Jurkat, Clone E6-1 (cell line): ENCODE measurements at regions not wholly inside any gene's neighbourhood (a gene's known extent, or its start where the extent isn't known, plus 50 kb on each side); places are given as distances from the start of the nearest gene placed in this dataset.
"Not testable (repeated sequence)": the region's sequence is repeated elsewhere in the genome, so short reads cannot be mapped to it uniquely, and the experiment has no call there.

Source experiments
- DNase-seq: peaks from one replicate; pipeline ENCODE4 v3.0.0-alpha.2; 2011; ENCODE audit warnings: low read depth, low spot score
- H3K4me3 ChIP-seq: 2 replicates; pipeline ENCODE4 v1.5.1; 2011; ENCODE audit warnings: mild to moderate bottlenecking, low read length, control low read depth, moderate library complexity

DNA sequence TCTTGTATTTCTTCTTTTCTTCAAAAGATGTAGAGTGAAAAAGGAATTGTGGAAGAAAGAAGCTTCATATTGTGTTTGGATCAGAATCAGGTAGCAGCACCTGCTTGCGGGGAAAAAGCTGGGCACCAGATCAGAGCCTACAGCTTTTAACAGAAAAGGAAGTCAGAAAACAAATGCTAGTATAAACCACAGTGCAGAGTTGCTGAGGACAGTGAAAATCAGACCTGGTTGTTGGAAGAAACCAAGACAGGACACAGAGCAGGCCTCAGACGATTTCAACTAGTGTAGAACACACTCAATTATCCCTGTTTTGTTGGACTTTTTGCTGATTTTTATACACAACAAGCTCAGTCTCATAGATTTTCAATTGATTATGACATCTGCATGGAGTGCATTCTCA lies 221.4 kb downstream of the PTN start:
- no peak for DNase-seq
- no peak overlapping the region for H3K4me3 ChIP-seq

DNA sequence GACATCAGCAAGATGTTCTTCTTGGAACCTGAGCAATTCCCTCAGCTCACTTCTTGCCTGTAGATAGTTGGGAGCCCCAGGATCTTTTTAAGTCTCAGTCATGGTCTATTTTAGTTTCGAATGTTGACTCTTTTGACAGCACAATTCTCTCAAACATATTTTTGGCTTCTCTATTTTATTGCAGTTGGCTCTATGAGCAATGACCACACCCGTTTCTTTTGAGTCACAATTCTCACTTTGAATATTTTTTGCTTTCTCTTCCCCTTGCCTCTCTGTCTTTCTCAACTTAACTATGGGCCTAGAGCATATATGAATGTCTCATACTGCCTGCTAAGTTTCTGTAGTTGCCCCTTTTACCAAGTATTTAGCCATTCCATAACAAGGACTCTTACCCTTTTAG lies 222.8 kb downstream of the PTN start:
- no peak for DNase-seq
- H3K4me3 ChIP-seq: no peak overlapping the region

DNA sequence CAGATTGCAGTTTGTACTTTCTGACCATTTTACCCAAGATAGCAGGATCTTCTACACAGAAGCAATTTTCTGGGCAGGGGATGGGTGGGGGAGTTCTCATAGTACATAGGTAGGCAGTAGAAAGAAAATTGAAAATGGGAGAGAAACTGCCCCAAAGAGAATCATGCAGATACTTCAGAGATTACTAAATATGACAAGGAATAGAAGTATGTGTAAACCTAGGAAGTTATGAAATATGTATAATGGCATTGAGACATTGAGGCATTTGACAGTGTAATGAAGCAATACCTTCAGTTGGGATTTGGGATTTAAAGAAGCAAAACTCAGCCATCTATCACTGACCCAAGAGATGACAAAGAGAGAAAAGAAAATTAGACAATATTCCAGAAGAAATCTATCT lies 233.0 kb downstream of the PTN start:
- H3K4me3 ChIP-seq: no peak overlapping the region
- DNase-seq: no peak

DNA sequence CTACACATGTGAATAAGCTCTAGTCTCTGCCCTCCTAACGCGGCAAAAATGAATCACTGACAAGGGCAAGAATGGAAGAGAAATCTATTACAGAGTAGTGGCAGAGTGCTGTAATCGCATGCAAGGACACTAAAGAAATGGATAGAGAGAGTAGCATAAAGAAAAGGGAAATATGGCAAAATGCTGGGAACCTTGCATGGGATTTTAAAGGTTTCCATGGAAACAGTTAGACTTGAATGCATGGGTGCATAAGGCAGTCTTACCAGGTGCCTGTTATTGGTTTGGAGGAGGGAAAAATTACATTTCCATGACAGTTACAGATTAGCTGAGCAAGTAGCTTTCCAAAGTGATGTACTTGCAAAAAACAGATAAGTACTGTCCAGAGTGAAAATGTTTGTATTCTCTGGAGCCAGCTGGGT lies 233.4 kb downstream of the PTN start:
- no peak for DNase-seq
- no peak overlapping the region for H3K4me3 ChIP-seq

DNA sequence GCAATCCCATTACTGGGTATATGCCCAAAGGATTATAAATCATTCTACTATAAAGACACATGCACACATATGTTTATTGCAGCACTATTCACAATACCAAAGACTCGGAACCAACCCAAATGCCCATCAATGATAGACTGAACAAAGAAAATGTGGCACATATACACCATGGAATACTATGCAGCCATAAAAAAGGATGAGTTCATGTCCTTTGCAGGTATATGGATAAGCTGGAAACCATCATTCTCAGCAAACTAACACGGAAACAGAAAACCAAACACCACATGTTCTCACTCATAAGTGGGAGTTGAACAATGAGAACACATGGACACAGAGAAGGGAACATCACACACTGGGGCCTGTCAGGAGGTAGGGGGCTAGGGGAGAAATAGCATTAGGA lies 235.7 kb downstream of the PTN start:
- not testable (repeated sequence) for H3K4me3 ChIP-seq

DNA sequence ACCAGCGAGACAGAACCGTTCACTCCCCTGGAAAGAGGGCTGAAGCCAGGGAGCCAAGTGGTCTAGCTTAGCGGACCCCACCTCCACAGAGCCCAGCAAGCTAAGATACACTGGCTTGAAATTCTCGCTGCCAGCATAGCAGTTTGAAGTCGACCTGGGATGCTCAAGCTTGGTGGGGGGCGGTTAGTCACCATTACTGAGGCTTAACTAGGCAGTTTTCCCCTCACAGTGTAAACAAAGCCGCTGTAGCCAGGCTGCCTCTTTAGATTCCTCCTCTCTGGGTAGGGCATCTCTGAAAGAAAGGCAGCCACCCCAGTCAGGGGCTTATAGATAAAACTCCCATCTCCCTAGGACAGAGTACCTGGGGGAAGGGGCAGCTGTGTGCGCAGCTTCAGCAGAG lies 235.1 kb downstream of the CHRM2 start:
- not testable (repeated sequence) for DNase-seq

More for the DNA sequence above, 235.7 kb downstream of the PTN start:
- not testable (repeated sequence) for DNase-seq

DNA sequence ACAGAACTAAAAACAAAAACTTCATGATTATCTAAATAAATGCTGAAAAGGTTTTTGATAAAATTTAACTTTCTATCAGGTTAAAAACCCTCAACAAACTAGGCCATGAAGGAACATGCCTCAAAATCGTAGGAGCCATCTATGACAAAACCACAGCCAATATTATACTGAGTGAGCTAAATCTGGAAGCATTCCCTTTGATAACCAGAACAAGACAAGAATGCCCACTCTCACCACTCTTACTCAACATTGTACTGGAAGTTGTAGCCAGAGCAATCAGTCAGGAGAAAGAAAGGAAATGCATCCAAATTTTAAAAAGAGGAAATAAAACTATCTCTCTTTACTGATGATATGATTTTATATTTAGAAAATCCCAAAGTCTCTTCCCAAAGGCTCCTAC lies 228.7 kb downstream of the CHRM2 start:
- no peak for DNase-seq

More for the DNA sequence above, 235.1 kb downstream of the CHRM2 start:
- H3K4me3 ChIP-seq: not testable (repeated sequence)

DNA sequence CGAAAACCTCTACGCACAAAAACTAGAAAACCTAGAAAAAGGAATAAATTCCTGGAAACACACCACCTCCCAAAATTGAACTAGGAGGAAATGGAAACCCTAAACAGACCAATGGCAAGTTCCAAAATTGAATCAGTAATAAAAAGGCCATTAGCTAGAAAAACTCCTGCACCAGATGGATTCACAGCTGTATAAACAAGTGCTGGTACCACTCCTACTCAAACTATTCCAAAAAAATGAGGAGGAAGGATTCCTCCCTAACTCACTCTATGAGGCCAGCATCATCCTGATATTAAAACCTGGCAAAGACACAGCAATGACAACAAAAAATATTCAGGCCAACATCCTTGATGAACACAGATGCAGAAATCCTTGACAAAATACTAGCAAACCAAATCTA lies 228.2 kb downstream of the CHRM2 start:
- no peak for DNase-seq
- no peak overlapping the region for H3K4me3 ChIP-seq

More for the DNA sequence above, 228.7 kb downstream of the CHRM2 start:
- no peak overlapping the region for H3K4me3 ChIP-seq

DNA sequence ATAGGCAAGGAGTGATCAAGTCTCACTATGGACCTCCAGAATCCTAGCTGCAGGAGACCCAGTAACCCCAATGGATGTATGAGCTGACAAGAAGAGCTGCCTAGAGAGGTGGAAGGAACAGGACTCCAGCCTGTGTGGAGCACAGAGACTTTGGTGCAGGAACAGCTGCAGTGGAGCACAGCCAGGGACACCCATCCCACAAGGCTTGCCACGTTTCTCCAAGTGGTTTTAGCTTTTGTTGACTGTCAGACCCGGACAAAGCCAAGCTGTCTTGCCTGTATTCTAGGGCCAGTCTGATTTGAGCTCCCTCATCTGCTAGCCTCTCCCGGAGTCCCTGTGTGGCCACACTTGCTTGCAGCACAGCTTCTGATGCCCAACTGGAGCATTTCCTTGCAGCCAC lies 224.7 kb downstream of the CHRM2 start:
- no peak overlapping the region for H3K4me3 ChIP-seq
- no peak for DNase-seq

DNA sequence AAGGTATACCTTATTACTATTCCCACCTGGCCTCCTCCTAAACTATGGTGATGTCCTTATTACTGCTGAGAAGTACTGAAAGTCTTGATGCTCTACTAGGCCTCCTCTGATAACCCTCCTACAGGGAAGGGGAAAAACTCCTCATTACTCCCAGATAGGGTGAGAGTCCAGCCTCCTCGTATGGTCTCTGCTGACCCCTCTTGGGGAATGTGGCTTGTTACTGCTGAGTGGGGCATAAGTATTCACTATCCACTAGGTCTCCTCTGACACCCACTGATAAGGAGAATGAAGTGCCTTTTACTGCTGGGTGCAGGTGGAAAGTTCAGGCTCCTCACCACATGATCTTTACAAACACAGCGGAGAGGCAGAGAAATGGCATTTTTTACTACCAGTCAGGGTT lies 222.9 kb downstream of the CHRM2 start:
- no peak overlapping the region for H3K4me3 ChIP-seq
- no peak for DNase-seq

DNA sequence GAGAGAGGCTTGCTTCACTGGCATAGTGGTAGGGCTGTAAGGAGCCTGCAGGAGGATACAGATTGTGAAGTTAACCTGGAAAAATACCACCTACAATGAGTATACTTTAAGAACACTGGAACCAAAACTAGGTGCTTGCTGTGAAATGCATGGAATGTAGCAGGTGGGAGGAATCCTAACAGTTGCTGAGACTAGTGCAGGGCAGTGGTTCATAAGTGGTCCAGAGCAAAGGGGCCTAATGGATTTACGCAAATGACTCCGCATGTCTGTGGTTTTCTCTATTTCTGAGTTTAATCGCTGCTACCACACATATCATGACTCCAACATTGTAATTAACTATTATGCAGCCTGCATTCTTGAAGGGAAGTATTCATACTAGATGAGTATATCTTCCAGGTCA lies 218.4 kb downstream of the CHRM2 start:
- DNase-seq: no peak
- no peak overlapping the region for H3K4me3 ChIP-seq

DNA sequence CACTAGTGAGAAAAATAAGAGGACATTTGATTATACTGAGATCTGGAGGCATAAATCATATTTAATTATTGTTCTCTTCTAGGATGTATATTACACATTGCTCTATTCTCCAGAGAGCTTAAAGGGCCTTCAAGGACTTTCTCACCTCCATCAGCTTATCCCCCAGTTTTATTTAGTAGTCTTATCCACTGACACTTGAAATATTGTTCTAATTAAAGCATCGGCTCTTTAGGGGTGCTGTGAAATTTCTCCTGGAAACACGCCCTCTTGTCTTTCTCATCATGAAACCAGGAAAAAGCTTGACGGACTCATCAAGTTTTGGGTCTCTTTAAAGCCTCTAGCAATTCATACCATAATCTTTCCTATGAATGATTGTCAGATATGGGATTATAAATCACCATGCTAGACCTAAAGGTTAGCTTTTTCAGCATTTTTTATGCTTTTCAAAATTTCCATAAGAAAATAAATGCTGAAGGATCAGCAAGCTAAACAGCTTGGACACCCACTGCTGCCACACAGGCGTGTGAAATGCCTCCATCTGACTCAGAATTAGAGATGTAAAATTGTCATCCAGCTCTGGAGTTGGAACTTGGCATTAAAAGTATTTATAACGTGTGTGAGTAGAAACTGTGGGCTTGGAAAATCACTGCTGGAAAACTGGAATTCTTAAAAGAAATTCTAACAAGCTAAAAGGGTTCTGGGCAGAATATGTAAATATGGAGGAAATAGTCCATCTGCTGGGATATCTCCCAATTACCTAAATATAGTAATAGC lies 216.3 kb downstream of the CHRM2 start:
- no peak overlapping the region for H3K4me3 ChIP-seq
- no peak for DNase-seq

DNA sequence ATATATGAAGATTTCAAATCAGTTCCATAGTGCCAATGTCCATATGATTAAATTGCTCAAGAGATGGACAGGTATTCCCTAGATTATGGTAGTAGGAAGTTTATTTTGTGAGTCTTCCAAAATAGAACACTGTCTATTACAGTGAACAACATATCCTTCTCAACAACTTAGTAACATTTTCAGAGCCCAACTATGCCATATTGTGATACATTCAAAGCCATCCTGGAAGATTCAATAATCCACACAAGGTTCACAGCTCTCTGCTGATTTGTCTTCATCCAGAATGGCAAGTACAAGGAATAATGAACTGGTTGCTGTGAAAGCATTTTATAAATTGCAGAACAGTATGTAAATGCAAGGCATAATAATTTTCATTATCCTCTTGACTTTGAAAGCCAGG lies 213.9 kb downstream of the CHRM2 start:
- DNase-seq: no peak
- no peak overlapping the region for H3K4me3 ChIP-seq

DNA sequence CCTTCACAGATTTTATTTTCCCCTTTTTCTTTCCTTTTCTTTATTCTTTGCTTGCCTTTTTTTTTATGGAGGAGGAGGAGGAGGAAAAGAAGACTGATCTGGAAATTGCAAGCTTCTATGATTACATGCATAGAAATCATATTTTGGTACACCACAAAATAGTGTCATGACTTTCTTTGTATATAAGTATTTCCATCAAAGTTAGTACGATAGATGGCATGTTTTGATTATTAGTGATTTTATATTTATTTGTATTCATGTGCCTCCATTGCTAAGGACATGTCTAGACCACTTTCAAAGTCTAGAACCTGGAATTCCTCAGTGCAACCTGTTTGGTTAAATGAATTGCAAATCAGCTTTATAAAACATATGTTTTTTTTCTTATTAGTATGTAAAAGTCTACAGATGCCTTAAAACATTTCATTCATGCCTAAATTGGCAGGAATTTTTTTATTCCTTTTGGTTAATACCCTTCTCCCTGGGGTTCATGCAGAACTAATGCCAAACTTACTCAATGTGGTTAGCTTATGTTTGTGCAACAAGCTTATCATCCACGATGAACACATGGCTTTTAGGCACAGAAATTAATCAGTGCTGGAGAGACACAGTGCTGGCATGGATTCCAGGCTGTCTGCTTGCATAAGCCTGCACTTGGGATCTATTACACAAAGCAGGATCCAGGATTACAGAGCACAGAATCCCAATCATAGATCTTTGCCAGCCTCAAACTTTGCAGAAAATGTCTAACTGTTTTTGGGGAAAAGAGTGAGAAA lies 213.1 kb downstream of the CHRM2 start:
- DNase-seq: no peak
- H3K4me3 ChIP-seq: no peak overlapping the region; the same call in 1 of the 2 replicates

DNA sequence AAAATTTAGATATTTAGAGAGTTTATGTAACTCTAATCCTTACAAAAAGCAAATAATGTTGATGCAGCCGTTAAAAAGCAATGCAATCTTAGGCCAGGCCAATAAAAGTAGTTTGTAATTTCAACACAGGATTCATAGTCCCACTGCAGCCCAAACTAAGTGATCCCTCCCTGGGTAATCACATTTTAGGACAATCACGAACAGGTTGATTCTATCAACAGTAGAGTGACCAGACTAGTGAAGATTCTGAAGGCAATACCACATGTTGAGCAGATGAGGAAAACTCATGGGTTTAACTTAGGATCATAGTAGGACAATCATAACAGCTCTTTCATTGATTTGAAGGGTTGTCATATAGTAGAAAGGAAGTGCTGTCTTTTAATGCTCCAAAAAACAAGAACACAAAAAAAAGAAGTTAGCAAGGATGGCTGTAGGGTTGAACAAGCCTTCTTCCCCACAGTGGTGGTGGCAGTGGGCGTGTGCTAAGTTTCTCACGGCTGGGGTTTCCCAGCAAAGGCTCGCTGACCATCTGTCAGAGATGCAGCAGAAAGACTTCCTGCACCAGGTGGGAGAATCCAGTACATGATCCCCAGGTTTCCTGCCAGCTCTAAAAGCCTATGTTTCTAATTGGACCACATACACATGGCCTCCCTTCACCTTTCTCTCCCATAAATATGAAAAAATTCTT lies 212.2 kb downstream of the CHRM2 start:
- DNase-seq: peak; percentile 42
- no peak overlapping the region; the same call in 1 of the 2 replicates for H3K4me3 ChIP-seq

DNA sequence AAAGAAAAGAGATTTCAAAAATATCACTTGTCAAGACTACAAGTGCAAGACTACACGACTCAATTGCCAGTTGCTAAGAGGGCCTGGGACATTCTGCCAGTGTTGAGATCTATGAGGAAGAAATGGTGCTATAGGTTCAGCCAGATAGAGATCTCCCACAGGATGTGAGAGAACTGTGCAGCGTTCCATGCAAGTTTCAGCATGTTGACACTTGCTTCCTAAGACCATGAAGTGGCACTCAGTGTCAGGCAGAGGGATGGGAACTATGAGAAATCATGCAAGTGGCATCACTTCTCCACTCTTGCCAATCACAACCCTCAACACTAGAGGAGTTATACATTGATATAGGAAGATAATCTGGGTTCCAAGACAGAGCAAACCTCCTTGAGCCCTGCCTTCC lies 210.3 kb downstream of the CHRM2 start:
- DNase-seq: no peak
- no peak overlapping the region for H3K4me3 ChIP-seq

DNA sequence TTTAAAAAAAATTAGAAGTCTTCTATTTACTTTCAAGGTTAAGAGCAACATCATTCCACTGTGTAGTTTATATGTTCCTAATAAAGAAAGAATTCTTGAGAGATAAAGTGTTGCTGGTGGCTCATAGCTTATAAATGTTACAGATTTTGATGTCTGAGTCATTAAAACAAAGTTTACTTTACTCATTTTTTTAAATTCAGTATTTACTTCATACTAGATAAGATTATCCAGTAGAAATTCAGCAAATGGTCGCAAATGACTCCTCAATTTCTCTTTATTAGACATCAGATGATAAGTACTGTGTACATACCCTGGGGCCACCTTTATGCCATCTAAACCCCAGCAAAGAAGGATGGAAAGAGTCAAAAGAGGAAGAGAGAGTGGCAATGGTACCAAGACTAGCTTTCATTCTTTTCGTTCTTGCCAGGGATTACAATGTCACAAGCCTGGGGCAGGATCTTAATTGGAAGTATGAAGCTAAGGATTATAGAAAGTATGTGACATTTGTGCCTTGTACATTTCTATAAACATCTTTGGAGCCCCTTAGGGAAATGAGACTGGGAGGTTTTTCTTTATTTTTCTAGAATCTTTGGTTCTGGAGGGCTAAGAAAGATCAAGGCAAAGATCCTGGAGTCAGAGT lies 206.1 kb downstream of the CHRM2 start:
- no peak for DNase-seq
- no peak overlapping the region for H3K4me3 ChIP-seq

DNA sequence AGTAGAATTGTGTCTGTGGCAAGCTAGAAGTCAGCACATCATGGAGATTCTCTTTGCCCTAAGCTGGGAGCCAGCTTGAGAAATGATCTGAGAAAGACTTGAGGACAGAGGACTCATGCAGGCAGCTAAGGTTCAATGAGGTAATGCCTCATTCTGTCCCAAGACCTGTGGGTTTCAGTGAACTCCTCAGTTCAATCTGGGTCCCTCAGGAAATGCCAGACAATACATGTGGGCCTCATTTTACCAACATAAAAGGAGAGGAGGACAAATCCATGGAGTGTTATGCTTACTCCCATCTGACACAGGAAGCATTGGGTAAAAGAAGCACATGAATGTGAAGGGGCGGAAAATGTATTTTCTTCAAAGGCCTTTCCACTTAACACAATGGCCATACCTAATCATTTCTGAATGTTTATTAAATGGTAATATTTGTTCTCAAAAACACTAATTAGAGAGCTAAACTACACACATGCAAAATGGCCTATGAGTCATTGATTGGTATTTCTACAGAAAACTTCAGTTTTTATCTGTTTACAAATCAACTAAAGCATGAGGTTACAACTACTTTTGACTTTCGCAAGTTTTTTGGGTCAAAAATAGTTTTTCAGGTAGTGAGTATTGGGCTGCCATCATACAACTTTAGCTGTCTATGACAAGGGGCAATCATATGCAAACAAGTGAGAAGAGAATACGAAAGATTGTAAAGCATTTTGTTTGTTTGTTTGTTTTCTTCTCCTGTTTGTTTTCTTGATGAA lies 205.3 kb downstream of the CHRM2 start:
- H3K4me3 ChIP-seq: no peak overlapping the region
- DNase-seq: no peak
